ENCODE measurements at regions not wholly inside any gene's neighbourhood (a gene's known extent, or its start where the extent isn't known, plus 50 kb on each side); places are given as distances from the start of the nearest gene placed in this dataset.

DNA sequence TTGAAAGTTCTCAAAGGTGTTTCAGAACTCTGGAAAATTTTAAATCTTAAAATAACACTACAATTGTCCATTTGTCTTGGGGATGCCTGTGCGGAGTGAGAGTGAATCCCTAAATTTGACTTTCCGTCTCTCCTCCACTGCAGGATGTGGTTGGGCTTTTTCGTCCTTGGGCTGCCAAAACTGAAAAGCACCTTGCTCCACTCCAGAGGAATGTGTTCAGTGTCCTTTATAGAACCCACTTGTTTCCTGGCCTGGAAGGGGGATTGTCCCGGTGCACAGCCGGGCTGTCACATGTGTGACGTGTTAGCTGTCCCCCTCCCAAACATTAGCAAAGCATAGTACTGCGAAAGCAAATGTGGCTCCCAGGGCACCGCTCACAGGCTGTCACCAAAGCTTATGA is 69.6 kb upstream of the ATP10A start:
- ATAC-seq (ENCODE audit: low read depth) = no peak
- no peak overlapping the region for H3K9ac ChIP-seq (ENCODE audit: low read length)
- ChIA-PET CTCF (interaction anchor here (1.7 to 2.5 kb wide), 5 partner anchors 11 to 424 kb away, joined by 3 to 17 read pairs (median 8); no protein-coding TSS in a partner anchor), POLR2A (no interaction called here)
- 93% methylated on average over 3 of the region's 8 CpGs for WGBS (ENCODE audit: insufficient coverage)
- Mint-ChIP-seq H3K4me1 (peaks cover 12% of the 10 kb centered on the region), H3K9me3 (ENCODE audit: insufficient read depth) (peaks cover 2% of the 10 kb centered on the region), H3K27ac (no peak overlapping the region), H3K4me3 (no peak overlapping the region), H3K27me3 (peaks cover 13% of the 10 kb centered on the region)
- TF ChIP-seq EZH2 (IDR thresholded peaks at IDR 0.05; ENCODE audit: borderline replicate concordance, insufficient read depth, low read depth, low read length, poor library complexity, severe bottlenecking) = no peak
- TF ChIP-seq, protein P1, sequence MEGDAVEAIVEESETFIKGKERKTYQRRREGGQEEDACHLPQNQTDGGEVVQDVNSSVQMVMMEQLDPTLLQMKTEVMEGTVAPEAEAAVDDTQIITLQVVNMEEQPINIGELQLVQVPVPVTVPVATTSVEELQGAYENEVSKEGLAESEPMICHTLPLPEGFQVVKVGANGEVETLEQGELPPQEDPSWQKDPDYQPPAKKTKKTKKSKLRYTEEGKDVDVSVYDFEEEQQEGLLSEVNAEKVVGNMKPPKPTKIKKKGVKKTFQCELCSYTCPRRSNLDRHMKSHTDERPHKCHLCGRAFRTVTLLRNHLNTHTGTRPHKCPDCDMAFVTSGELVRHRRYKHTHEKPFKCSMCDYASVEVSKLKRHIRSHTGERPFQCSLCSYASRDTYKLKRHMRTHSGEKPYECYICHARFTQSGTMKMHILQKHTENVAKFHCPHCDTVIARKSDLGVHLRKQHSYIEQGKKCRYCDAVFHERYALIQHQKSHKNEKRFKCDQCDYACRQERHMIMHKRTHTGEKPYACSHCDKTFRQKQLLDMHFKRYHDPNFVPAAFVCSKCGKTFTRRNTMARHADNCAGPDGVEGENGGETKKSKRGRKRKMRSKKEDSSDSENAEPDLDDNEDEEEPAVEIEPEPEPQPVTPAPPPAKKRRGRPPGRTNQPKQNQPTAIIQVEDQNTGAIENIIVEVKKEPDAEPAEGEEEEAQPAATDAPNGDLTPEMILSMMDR (IDR thresholded peaks at IDR 0.05) = no peak
- intact Hi-C loops (cut with micrococcal nuclease) = no loop called here
- H3K9me3 ChIP-seq (ENCODE audit: control extremely low read depth in 1 of 3, control insufficient read depth in 2 of 3, insufficient read depth in 1 of 3, low read length in 2 of 3) = peaks cover 3 to 5% (median 4%) of the 10 kb centered on the region in 3 donors
- H2AFZ ChIP-seq (ENCODE audit: insufficient read depth, low read depth, low read length, poor library complexity, severe bottlenecking) = no peak overlapping the region
- H3K4me2 ChIP-seq (replicated peaks; ENCODE audit: low read depth, low read length, poor library complexity, severe bottlenecking) = no peak overlapping the region
- H3K36me3 ChIP-seq (replicated peaks in 1 of 2; ENCODE audit: control extremely low read depth in 1 of 2, control insufficient read depth in 1 of 2, extremely low read depth in 1 of 2, insufficient read depth in 2 of 2, low read length in 1 of 2) = no peaks in the 10 kb centered on the region
- H3K27ac ChIP-seq (ENCODE audit: low read length in 2 of 2) = no peak overlapping the region
- no peaks in the 10 kb centered on the region for H4K20me1 ChIP-seq (ENCODE audit: control insufficient read depth, insufficient read depth, low read length, poor library complexity, severe bottlenecking)
- H3K4me3 ChIP-seq (ENCODE audit: control extremely low read depth in 1 of 5, extremely low read depth in 1 of 5, insufficient read depth in 1 of 5, low read depth in 2 of 5, low read length in 4 of 5) = no peak overlapping the region
- peaks cover 7 to 12% of the 10 kb centered on the region in 2 donors for H3K4me1 ChIP-seq (ENCODE audit: control insufficient read depth in 2 of 2, insufficient read depth in 2 of 2, low read length in 2 of 2)
- H3K79me2 ChIP-seq (ENCODE audit: control insufficient read depth, insufficient read depth, low read length) = no peaks in the 10 kb centered on the region
- peaks cover 0 to 17% (median 2%) of the 10 kb centered on the region in 4 experiments for H3K27me3 ChIP-seq (replicated peaks in 1 of 4; ENCODE audit: control extremely low read depth in 1 of 4, control insufficient read depth in 3 of 4, insufficient read depth in 4 of 4, low read length in 3 of 4)
- DNase-seq = no peak

DNA sequence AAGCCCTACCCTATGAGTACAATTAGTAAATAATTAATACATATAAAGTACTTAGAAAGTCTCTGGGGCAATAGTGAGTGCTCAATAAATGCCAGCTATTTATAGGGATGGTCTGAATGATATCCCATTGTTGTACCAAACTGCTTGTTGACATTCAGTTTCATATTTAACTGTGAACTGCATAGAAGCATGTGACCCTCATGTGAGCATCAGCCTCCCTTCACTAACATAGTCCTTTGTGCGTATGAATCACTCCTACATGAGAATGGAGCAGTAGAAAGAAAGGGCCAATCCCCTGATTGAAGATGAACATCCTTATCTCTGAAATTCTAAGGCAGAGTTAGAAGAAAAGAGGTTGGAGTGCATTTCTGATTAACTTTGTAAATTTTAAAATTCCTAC is 68.7 kb upstream of the ATP10A start:
- Histone ChIP-seq H3K27me3 (replicated peaks in 1 of 4; ENCODE audit: control extremely low read depth in 1 of 4, control insufficient read depth in 3 of 4, insufficient read depth in 4 of 4, low read length in 3 of 4) (peaks cover 0 to 17% (median 2%) of the 10 kb centered on the region in 4 experiments), H3K4me2 (replicated peaks; ENCODE audit: low read depth, low read length, poor library complexity, severe bottlenecking) (no peak overlapping the region), H3K9me3 (ENCODE audit: control extremely low read depth in 1 of 3, control insufficient read depth in 2 of 3, insufficient read depth in 1 of 3, low read length in 2 of 3) (peaks cover 3 to 5% (median 4%) of the 10 kb centered on the region in 3 donors), H3K4me3 (ENCODE audit: control extremely low read depth in 1 of 5, extremely low read depth in 1 of 5, insufficient read depth in 1 of 5, low read depth in 2 of 5, low read length in 4 of 5) (no peak overlapping the region), H4K20me1 (ENCODE audit: control insufficient read depth, insufficient read depth, low read length, poor library complexity, severe bottlenecking) (no peaks in the 10 kb centered on the region), H3K79me2 (ENCODE audit: control insufficient read depth, insufficient read depth, low read length) (no peaks in the 10 kb centered on the region), H3K36me3 (replicated peaks in 1 of 2; ENCODE audit: control extremely low read depth in 1 of 2, control insufficient read depth in 1 of 2, extremely low read depth in 1 of 2, insufficient read depth in 2 of 2, low read length in 1 of 2) (no peaks in the 10 kb centered on the region), H3K4me1 (ENCODE audit: control insufficient read depth in 2 of 2, insufficient read depth in 2 of 2, low read length in 2 of 2) (peaks cover 4 to 12% of the 10 kb centered on the region in 2 donors), H3K9ac (ENCODE audit: low read length) (no peak overlapping the region), H3K27ac (ENCODE audit: low read length in 2 of 2) (no peak overlapping the region), H2AFZ (ENCODE audit: insufficient read depth, low read depth, low read length, poor library complexity, severe bottlenecking) (no peak overlapping the region)
- intact Hi-C loops (cut with micrococcal nuclease) = no loop called here
- WGBS (ENCODE audit: insufficient coverage) = no CpG with 5 or more reads among the region's 1 CpG
- ChIA-PET CTCF (no interaction called here), POLR2A (no interaction called here)
- peaks cover 10% of the 10 kb centered on the region for H3K4me1 Mint-ChIP-seq
- TF ChIP-seq, protein P1 (IDR thresholded peaks at IDR 0.05) = no peak
- TF ChIP-seq EZH2 (IDR thresholded peaks at IDR 0.05; ENCODE audit: borderline replicate concordance, insufficient read depth, low read depth, low read length, poor library complexity, severe bottlenecking) = no peak
- no peak overlapping the region for H3K27ac Mint-ChIP-seq
- ATAC-seq (ENCODE audit: low read depth) (no peak), DNase-seq (no peak)
- no peak overlapping the region for H3K4me3 Mint-ChIP-seq
- H3K27me3 Mint-ChIP-seq = peaks cover 13% of the 10 kb centered on the region
- peaks cover 2% of the 10 kb centered on the region for H3K9me3 Mint-ChIP-seq (ENCODE audit: insufficient read depth)
